HEK293 (cell line): ENCODE measurements at regions not wholly inside any gene's neighbourhood (a gene's known extent, or its start where the extent isn't known, plus 50 kb on each side); places are given as distances from the start of the nearest gene placed in this dataset.

Experiments
- ZFP37 ChIP-seq: fragments of 450-650 bp; formaldehyde crosslinking; IDR thresholded peaks from 2 replicates; pipeline ENCODE4 v1.5.1; 2016; ENCODE audit warnings: missing biosample characterization, missing genetic modification characterization
- ZNF274 ChIP-seq, 2 experiments: fragments of 200-500 bp in 1 of 2; fragments of 450-650 bp in 1 of 2; sonication (Bioruptor generic) in 1 of 2; formaldehyde crosslinking in 1 of 2; IDR thresholded peaks; 2 replicates each; pipeline versions ENCODE4 v1.5.1 to v1.6.1; 2014 to 2016; ENCODE audit warnings: borderline replicate concordance in 1 of 2, inconsistent platforms in 1 of 2, low read length in 1 of 2, missing biosample characterization in 1 of 2, missing genetic modification characterization in 1 of 2
- TF ChIP-seq, protein P1 (sequence below): fragments of 450-650 bp; formaldehyde crosslinking; IDR thresholded peaks from 2 replicates; pipeline ENCODE4 v1.5.1; 2016; ENCODE audit warnings: missing biosample characterization, missing genetic modification characterization

DNA sequence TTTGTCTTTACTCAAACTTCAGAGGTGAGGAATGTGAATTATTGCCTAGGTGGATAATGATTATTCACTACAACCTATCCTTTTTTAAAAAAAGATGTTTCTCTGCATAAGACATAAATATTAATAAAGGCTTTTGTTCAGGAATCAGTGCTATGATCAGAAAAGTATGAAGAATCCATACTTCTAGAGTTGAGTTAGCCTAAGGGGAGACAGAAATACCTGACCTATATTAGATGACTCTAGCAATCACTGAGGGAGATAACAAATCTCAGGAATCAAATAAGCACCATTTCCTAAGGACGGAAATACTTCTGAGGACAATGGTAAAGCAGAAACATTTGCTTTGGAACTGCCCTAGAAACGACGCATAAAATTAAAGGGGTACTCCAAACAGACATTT lies 763.8 kb downstream of the GBE1 start:
- TF ChIP-seq, protein P1, sequence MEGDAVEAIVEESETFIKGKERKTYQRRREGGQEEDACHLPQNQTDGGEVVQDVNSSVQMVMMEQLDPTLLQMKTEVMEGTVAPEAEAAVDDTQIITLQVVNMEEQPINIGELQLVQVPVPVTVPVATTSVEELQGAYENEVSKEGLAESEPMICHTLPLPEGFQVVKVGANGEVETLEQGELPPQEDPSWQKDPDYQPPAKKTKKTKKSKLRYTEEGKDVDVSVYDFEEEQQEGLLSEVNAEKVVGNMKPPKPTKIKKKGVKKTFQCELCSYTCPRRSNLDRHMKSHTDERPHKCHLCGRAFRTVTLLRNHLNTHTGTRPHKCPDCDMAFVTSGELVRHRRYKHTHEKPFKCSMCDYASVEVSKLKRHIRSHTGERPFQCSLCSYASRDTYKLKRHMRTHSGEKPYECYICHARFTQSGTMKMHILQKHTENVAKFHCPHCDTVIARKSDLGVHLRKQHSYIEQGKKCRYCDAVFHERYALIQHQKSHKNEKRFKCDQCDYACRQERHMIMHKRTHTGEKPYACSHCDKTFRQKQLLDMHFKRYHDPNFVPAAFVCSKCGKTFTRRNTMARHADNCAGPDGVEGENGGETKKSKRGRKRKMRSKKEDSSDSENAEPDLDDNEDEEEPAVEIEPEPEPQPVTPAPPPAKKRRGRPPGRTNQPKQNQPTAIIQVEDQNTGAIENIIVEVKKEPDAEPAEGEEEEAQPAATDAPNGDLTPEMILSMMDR (tag by site-specific recombination) = no peak
- TF ChIP-seq ZFP37 = no peak
- TF ChIP-seq ZNF274 (IDR thresholded peaks at IDR 0.05; ENCODE audit: low read length) = no peak
- no peak for TF ChIP-seq ZNF274 (tag by site-specific recombination; IDR thresholded peaks at IDR 0.05; ENCODE audit: borderline replicate concordance)
